ENCODE measurements at regions not wholly inside any gene's neighbourhood (a gene's known extent, or its start where the extent isn't known, plus 50 kb on each side); places are given as distances from the start of the nearest gene placed in this dataset.

- TF ChIP-seq CTCF (conservative IDR thresholded peaks at IDR 0.05; ENCODE audit: low read depth, low read length) (no peak), EZH2 (IDR thresholded peaks at IDR 0.05; ENCODE audit: borderline replicate concordance, low read depth, low read length, poor library complexity, severe bottlenecking) (no peak)
Observed at GRCh38 chr4:178322524-178323183, 880.4 kb upstream of the AGA start.
